HepG2 (cell line): ENCODE measurements at regions not wholly inside any gene's neighbourhood (a gene's known extent, or its start where the extent isn't known, plus 50 kb on each side); places are given as distances from the start of the nearest gene placed in this dataset.

Experiments
- ARNT ChIP-seq: fragments of 450-650 bp; IDR thresholded peaks from 2 replicates; pipeline ENCODE4 v1.6.1; 2017
- CCDC6 ChIP-seq: sonication (generic); formaldehyde crosslinking; IDR thresholded peaks from 2 replicates; pipeline ENCODE4 v1.8.1; 2022; ENCODE audit warnings: mild to moderate bottlenecking, missing genetic modification reagents, moderate library complexity
- E2F5 ChIP-seq: sonication (generic); formaldehyde crosslinking; conservative IDR thresholded peaks from 2 replicates; pipeline ENCODE4 v1.4.0; 2020; ENCODE audit warnings: missing genetic modification reagents
- GABPA ChIP-seq, 2 experiments: IDR thresholded peaks; 2 replicates each; pipeline ENCODE4 v1.6.1; 2011 to 2016; ENCODE audit warnings: low read depth in 2 of 2, low read length in 1 of 2, missing biosample characterization in 1 of 2, missing genetic modification characterization in 1 of 2
- GRHL1 ChIP-seq: sonication (generic); formaldehyde crosslinking; conservative IDR thresholded peaks from 2 replicates; pipeline ENCODE4 v1.8.0; 2022; ENCODE audit warnings: missing genetic modification reagents
- NAIF1 ChIP-seq: sonication (generic); formaldehyde crosslinking; IDR thresholded peaks from 2 replicates; pipeline ENCODE4 v1.5.0; 2020; ENCODE audit warnings: mild to moderate bottlenecking, missing genetic modification reagents, borderline replicate concordance
- THAP9 ChIP-seq: sonication (generic); formaldehyde crosslinking; IDR thresholded peaks from 2 replicates; pipeline ENCODE4; 2020; ENCODE audit warnings: missing genetic modification reagents, mild to moderate bottlenecking, borderline replicate concordance
- ZNF18 ChIP-seq: sonication (generic); formaldehyde crosslinking; IDR thresholded peaks from 2 replicates; pipeline ENCODE4 v1.8.0; 2022; ENCODE audit warnings: mild to moderate bottlenecking, missing genetic modification reagents; ENCODE audit not compliant: insufficient replicate concordance

GRCh38 chr2:144323946-144324345, 196.0 kb downstream of the ZEB2 start (continued):
- TF ChIP-seq E2F5 (CRISPR knock-in tag) (no peak), NAIF1 (CRISPR knock-in tag) (no peak), ZNF18 (CRISPR knock-in tag) (no peak), GRHL1 (no peak), ARNT (no peak), GABPA (IDR thresholded peaks at IDR 0.05; ENCODE audit: low read depth, low read length) (no peak), GABPA (CRISPR knock-in tag; IDR thresholded peaks at IDR 0.05; ENCODE audit: low read depth) (no peak), CCDC6 (no peak), THAP9 (CRISPR knock-in tag) (no peak)
